Central memory CD4-positive, alpha-beta T cell (primary cell): ENCODE measurements at regions not wholly inside any gene's neighbourhood (a gene's known extent, or its start where the extent isn't known, plus 50 kb on each side); places are given as distances from the start of the nearest gene placed in this dataset.
"Not testable (repeated sequence)": the region's sequence is repeated elsewhere in the genome, so short reads cannot be mapped to it uniquely, and the experiment has no call there.

Source experiments
- DNase-seq: peaks from one replicate; pipeline ENCODE4 v3.0.0; 2022

DNA sequence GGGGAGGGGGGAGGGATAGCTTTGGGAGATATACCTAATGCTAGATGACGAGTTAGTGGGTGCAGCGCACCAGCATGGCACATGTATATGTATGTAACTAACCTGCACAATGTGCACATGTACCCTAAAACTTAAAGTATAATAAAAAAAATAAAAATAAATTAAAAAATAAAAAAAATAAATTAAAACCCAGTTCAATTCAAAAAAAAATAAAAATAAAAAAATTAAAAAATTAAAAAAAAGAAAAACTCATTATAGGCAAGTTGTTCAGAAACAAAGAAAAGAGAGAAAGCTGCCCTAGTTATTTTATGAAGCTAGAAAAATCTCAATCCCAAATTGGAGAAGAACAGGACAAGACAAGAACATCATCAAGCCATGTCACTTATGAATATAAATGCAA is 147.5 kb upstream of the PRR20G start:
- DNase-seq: not testable (repeated sequence)

DNA sequence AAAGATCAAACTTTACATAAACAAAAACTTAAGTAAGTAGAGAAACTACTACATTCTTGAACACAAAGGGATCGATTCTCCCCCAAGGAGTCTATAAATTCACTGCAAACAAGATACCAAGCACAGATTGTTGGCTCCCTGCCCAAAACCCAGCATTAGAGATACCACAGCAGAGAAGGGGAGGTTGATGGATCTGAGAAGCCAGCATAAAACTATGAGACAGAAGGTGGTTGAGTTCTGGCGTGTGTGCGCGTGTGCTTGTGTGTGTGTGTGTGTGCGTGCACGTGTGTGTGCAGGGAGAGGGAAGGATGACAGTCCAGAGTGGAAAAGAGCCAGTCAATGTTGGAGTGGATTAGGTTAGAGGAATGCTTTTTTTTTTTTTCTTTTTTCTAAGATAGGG is 143.2 kb upstream of the PRR20G start:
- no peak for DNase-seq

GRCh38 chr3:127428344-127428997 is 140.6 kb upstream of the PRR20G start:
- DNase-seq: no peak

GRCh38 chr3:127427666-127428065 is 139.8 kb upstream of the PRR20G start:
- no peak for DNase-seq

- no peak for DNase-seq
These were observed 139.3 kb upstream of the PRR20G start for GRCh38 chr3:127427156-127427555.

DNA sequence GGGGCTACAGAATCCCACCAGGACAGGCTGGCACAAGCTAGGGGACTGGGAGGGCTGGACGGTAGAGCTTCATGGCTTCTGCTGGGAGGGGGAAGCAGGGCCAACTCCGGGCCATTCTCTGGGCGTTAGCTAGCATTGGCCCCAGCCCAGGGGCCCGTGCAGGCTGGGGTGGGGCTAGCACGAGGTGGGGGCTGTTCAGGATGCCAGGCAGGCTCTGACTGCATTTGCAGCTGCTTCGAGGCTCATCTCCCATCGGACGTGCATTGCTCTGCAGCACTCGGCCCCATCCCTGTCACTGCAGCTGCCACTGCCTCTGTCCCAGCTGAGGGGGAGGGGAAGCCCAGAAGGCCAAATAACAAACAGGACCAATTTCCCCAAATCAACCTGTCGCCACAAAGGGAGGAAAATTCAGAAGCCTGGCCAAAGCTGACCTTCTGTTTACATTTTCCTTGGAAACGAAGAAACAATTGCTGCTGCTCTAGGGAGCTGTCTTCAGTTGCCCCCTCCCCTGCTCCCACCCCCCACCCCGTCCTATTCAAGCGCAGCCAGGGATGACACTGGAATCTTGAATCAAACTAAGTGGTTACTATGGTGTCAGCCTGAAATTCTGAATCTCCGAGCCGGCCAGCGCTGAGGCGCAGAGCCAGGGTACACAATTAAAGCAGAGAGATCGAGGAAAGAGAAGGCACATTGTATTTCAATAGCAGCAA is 138.8 kb upstream of the PRR20G start:
- DNase-seq: no peak

- DNase-seq: no peak
These were observed 137.9 kb upstream of the PRR20G start for GRCh38 chr3:127425505-127426443.

DNA sequence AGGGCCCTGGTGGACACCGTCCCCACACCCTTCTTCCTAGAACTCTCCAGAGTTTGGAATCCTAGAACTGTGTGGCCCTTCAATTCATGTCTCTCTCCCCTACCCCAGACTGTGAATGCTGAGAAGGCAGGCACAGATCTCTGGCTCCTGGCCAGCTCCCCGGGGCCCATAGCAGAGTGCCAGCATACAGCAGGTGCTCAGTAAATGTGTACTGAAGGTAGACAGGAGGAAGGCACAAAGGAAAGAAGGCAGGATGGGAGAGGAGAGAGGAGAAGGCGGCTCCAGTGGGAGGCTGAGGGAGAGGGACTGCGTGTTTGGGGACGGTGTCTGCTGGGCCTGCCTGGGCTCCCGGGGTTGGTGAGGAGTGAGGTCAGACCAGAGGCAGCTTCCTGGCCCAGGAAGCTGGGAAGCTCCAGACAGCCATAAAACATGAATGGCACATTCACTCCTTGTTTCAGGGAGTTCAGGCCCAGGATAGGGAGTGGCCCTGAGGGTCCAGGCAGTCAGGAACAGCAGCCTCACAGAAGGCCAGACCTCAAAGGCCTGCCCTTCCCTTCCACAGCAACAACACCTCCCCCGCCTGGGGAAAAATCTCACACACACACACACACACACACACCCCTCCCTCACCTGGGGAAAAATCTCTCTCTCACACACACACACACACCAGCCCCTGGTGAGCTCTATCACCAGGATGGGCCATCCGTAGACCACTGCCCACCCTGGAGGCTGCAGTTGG is 137.1 kb upstream of the PRR20G start:
- no peak for DNase-seq

GRCh38 chr3:127423856-127424765 is 136.3 kb upstream of the PRR20G start:
- no peak for DNase-seq

GRCh38 chr3:127422663-127423375 is 135.0 kb upstream of the PRR20G start:
- no peak for DNase-seq

- no peak for DNase-seq
These were observed 134.3 kb upstream of the PRR20G start for GRCh38 chr3:127421943-127422662.

DNA sequence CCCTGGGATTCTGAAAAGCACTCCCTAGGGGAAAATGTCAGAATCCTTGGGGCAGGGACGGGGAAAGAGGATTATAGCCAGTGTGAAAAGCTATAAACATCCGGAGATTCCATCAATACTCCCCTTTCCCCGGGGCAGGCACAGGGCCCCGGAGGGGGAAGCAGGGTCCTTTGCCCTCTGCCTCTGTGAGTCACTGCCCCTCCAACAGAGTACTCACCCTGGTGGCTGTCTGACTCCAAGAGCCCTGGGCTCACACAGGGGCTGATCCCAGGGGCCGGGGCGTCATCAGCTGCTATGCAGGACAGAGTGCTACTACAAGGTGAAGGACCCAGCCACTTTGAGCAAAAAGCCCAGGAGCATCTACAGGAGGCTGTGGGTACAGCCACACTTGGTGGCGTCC is 133.0 kb upstream of the PRR20G start:
- DNase-seq: no peak

DNA sequence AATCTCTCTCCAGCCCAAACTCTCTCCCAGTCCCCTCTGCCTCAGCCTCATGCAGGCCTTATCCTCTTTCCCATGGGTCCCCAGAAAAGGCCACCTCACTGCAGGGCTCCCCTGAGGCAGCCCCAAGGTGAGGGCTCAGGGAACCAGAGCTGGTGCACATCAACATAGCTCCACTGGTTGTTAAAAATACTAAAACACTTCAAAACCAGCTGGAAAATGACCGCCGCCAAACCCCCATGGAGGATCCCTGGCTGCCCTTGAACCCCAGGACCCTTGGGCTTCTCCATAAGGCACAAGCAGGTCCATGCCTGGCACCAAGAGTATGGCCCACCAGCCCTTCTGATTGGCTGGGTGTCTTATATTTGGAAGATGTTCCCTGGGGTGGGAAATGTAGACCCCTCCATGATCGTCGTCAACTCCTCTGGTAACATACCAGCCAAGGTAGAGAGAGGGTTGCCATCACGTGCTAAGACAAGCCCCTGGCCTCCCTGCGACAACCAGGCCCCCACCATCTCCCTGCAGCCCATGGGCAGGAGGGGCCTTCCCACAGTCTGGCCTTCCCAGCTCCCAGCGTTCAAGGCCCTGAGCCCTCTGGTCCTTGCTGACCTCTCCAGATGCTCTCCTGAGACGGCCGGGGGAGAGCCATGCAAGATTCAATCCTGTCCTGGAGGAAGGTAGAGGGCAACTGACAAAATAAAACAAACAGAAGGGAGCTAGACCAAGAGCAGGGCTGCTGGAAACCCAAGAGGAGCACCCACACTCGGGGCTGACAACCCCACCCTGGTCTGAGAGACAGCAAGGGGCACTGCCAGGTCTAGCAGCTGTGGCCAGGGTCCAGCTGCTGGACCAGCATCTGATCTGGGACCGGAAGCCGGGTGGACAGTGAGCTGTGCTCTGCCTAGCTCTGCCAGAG is 132.1 kb upstream of the PRR20G start:
- DNase-seq: no peak

GRCh38 chr3:127419182-127419581 is 131.3 kb upstream of the PRR20G start:
- DNase-seq: no peak

GRCh38 chr3:127418560-127419147 is 130.8 kb upstream of the PRR20G start:
- no peak for DNase-seq

GRCh38 chr3:127417709-127418559 is 130.1 kb upstream of the PRR20G start:
- no peak for DNase-seq

DNA sequence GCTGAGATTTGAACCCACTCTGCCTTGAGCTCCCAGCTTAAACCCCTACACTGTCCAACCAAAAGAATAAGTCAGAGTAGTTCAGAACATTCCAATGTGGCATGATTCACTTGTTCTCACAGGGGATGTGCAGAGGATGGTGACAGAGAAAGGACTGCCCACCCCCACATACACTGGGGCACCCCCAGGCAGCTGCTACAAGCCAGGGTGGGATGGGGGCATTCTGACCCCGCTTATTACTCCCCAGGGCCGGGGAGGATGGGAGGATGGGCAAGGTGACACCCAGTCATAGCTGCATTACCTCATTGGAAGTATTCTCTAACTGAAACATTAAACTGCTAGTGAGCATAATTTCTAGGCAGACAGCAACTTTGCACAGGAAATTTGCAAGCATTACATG is 126.0 kb upstream of the PRR20G start:
- DNase-seq: no peak

DNA sequence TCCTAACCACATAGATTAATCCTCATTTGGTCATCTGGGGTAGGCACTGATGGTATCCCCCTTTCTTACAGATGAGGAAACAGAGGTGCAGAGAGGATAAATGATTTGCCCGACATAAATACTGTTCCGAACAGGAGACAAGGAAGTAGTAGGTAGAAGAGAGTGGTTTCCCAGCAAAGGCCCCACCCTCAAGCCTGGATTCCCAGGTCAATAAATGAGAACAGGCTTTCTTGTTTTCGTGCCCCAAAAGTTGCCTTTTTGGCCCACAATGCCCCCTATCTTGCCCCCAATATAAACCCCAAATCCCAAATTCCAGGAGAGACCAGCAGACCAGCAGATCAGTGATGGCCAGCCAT is 125.5 kb upstream of the PRR20G start:
- DNase-seq: no peak
